CD4-positive, alpha-beta memory T cell (primary cell): ENCODE measurements at regions not wholly inside any gene's neighbourhood (a gene's known extent, or its start where the extent isn't known, plus 50 kb on each side); places are given as distances from the start of the nearest gene placed in this dataset.

Experiments
- CTCF ChIA-PET: fragments of 350-600 bp; sonication (Branson Sonifier 250); formaldehyde crosslinking; loops from one replicate; lab custom pipeline; 2021; ENCODE audit warnings: inconsistent platforms; ENCODE audit not compliant: partially characterized antibody; lab: Charles Lee
- POLR2A ChIA-PET: fragments of 350-600 bp; sonication (Branson Sonifier 250); formaldehyde crosslinking; loops from one replicate; lab custom pipeline; 2021; ENCODE audit not compliant: partially characterized antibody; lab: Charles Lee
- DNase-seq, 5 donors: peaks; one replicate each; pipeline versions ENCODE4 v3.0.0 to v3.0.0-alpha.2; 2020 to 2022; ENCODE audit warnings: mixed read lengths in 1 of 5
- H3K27ac ChIP-seq: one replicate; pipeline ENCODE4 v1.7.0; 2013; ENCODE audit warnings: low read depth, low read length
- H3K27me3 ChIP-seq: 2 replicates; pipeline ENCODE4 v1.7.0; 2013; ENCODE audit warnings: mild to moderate bottlenecking, low read length, moderate library complexity; ENCODE audit not compliant: insufficient read depth
- H3K36me3 ChIP-seq: 2 replicates; pipeline ENCODE4 v1.7.0; 2013; ENCODE audit warnings: mild to moderate bottlenecking, low read length, moderate library complexity; ENCODE audit not compliant: insufficient read depth
- H3K4me1 ChIP-seq: 2 replicates; pipeline ENCODE4 v1.7.0; 2013; ENCODE audit warnings: mild to moderate bottlenecking, low read length, moderate library complexity; ENCODE audit not compliant: insufficient read depth
- H3K4me3 ChIP-seq, 2 donors: one replicate each; pipeline ENCODE4 v1.7.0; 2013; ENCODE audit warnings: low read length in 2 of 2, mild to moderate bottlenecking in 1 of 2
- H3K9me3 ChIP-seq, 2 donors: one replicate each; pipeline ENCODE4 v1.7.0; 2013; ENCODE audit warnings: low read length in 2 of 2, control low read depth in 1 of 2; ENCODE audit not compliant: control insufficient read depth in 1 of 2
- H3K27ac Mint-ChIP-seq, 7 donors: one replicate each; pipeline ENCODE4 v1.8.0; 2020 to 2021; ENCODE audit warnings: mixed read lengths in 7 of 7, mild to moderate bottlenecking in 6 of 7, inconsistent platforms in 3 of 7, moderate library complexity in 3 of 7
- H3K27me3 Mint-ChIP-seq, 2 donors: one replicate each; pipeline ENCODE4 v1.8.0; 2020 to 2021; ENCODE audit warnings: mixed read lengths in 2 of 2
- H3K36me3 Mint-ChIP-seq, 2 donors: one replicate each; pipeline ENCODE4 v1.8.0; 2020 to 2021; ENCODE audit warnings: mixed read lengths in 2 of 2, inconsistent platforms in 1 of 2, mild to moderate bottlenecking in 1 of 2
- H3K4me1 Mint-ChIP-seq, 4 donors: one replicate each; pipeline ENCODE4 v1.8.0; 2020 to 2021; ENCODE audit warnings: mixed read lengths in 4 of 4, mild to moderate bottlenecking in 1 of 4
- H3K4me3 Mint-ChIP-seq, 8 donors: one replicate each; pipeline ENCODE4 v1.8.0; 2020 to 2021; ENCODE audit warnings: mixed read lengths in 8 of 8, mild to moderate bottlenecking in 7 of 8, moderate library complexity in 6 of 8, inconsistent platforms in 3 of 8
- H3K9me3 Mint-ChIP-seq, 8 donors: one replicate each; pipeline ENCODE4 v1.8.0; 2020 to 2021; ENCODE audit warnings: mixed read lengths in 8 of 8, mild to moderate bottlenecking in 5 of 8, inconsistent platforms in 3 of 8, moderate library complexity in 1 of 8
- intact Hi-C: fragments of 100-400 bp; cut with micrococcal nuclease; formaldehyde crosslinking; loops from one replicate; pipeline ENCODE4 v1.15.1; 2023

DNA sequence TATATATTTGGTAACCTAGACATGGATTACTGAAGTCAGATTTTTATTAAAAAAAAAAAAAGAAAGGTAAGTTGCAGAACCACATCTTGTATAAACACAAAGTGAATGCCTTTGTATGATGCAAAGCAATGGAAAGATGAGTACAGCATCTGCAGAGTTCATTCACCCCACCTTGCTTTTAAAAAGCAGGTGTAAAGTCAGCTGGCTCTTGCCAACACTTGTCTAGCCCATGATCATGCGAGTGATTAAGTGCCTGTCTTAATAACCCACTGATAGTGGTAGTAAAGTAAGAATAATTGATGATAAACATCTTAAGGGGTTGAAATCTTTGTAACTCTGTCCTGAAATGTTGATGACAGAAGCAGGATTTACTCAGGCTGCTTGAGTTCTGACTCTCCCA, 710.4 kb downstream of the EFNB2 start:
- H3K4me3 Mint-ChIP-seq: no peak overlapping the region
- intact Hi-C loops: no loop called here
- H3K27ac Mint-ChIP-seq: no peak overlapping the region
- no peaks in the 10 kb centered on the region for H3K27me3 Mint-ChIP-seq
- Histone ChIP-seq H3K27me3 (no peaks in the 10 kb centered on the region), H3K4me3 (no peak overlapping the region), H3K36me3 (no peaks in the 10 kb centered on the region), H3K27ac (no peak overlapping the region), H3K4me1 (no peaks in the 10 kb centered on the region), H3K9me3 (no peaks in the 10 kb centered on the region)
- H3K36me3 Mint-ChIP-seq: no peaks in the 10 kb centered on the region
- no peak for DNase-seq
- peaks cover 0 to 8% (median 3%) of the 10 kb centered on the region in 8 donors for H3K9me3 Mint-ChIP-seq
- POLR2A ChIA-PET: no interaction called here
- CTCF ChIA-PET: no interaction called here
- no peaks in the 10 kb centered on the region for H3K4me1 Mint-ChIP-seq

DNA sequence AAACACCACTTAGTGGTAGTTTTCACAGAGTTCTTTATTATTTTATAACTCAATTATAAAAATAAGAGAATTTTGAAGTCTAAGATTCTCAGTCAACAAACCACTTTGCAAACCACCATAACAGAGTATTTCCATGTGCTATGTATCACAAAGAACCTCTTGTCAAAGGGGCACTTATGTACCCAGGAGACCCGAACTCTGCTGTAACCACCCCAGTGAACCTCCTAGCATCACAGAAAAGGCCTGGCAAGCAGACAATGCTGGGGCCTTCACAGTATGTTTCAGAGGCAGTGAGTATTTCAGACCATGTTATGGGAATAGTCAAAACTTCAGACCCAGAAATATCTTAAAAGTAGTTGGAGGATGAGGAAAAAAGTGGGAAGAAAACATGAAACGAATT, 714.1 kb downstream of the EFNB2 start:
- Histone ChIP-seq H3K36me3 (no peaks in the 10 kb centered on the region), H3K4me1 (no peaks in the 10 kb centered on the region), H3K9me3 (no peaks in the 10 kb centered on the region), H3K27ac (no peak overlapping the region), H3K27me3 (no peaks in the 10 kb centered on the region), H3K4me3 (no peak overlapping the region)
- no peak overlapping the region for H3K27ac Mint-ChIP-seq
- ChIA-PET CTCF (no interaction called here), POLR2A (no interaction called here)
- H3K9me3 Mint-ChIP-seq: peaks cover 0 to 3% (median 0%) of the 10 kb centered on the region in 8 donors
- H3K4me3 Mint-ChIP-seq: no peak overlapping the region
- no peaks in the 10 kb centered on the region for H3K27me3 Mint-ChIP-seq
- DNase-seq: no peak
- no peaks in the 10 kb centered on the region for H3K36me3 Mint-ChIP-seq
- intact Hi-C loops: no loop called here
- H3K4me1 Mint-ChIP-seq: no peaks in the 10 kb centered on the region

DNA sequence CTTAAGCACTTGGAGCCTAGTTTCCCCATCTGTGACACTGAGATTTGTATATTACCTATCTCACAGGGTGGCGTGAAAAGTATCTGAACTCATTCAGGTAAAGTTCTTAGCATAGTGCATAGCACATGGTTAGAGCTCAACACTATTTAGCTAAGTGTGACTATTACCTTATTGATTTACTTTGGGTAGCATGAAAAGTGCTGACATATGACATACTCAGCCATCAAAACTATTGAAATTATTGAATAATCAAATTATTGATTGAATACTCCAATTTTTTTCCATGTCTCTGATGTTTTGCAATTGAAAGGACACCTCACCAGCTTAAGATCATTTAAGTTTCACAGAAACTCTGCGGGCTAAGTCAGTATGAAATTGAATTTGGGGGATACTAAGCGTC, 715.0 kb downstream of the EFNB2 start:
- no peaks in the 10 kb centered on the region for H3K4me1 Mint-ChIP-seq
- ChIA-PET POLR2A (no interaction called here), CTCF (no interaction called here)
- no peak for DNase-seq
- no peaks in the 10 kb centered on the region for H3K36me3 Mint-ChIP-seq
- Histone ChIP-seq H3K36me3 (no peaks in the 10 kb centered on the region), H3K27ac (no peak overlapping the region), H3K9me3 (no peaks in the 10 kb centered on the region), H3K4me3 (no peak overlapping the region), H3K4me1 (no peaks in the 10 kb centered on the region), H3K27me3 (no peaks in the 10 kb centered on the region)
- H3K4me3 Mint-ChIP-seq: no peak overlapping the region
- no peaks in the 10 kb centered on the region for H3K27me3 Mint-ChIP-seq
- no peak overlapping the region for H3K27ac Mint-ChIP-seq
- peaks cover 0 to 3% (median 0%) of the 10 kb centered on the region in 8 donors for H3K9me3 Mint-ChIP-seq
- intact Hi-C loops: no loop called here

DNA sequence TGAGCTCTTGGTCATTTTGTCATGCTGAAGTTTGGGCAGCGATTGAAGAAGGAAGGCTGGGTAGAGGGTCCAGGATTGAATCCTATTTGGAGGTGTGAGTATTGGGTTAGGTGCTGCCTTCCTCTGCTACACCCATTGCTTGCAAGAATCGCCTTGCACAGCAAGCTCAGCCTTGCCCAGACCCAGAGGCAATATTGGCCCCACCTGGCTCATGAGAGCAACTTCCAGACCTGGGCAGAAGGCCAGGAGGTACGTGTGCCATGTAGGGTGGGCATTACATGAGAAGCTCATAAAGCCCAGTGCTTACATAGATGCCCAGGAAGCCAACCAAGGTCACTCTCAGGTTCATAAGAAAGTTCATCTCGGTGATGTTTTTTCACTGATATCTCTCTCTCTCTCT, 718.0 kb downstream of the EFNB2 start:
- intact Hi-C loops: no loop called here
- Mint-ChIP-seq H3K4me1 (no peaks in the 10 kb centered on the region), H3K36me3 (no peaks in the 10 kb centered on the region), H3K27me3 (no peaks in the 10 kb centered on the region), H3K9me3 (peaks cover 0 to 2% (median 0%) of the 10 kb centered on the region in 8 donors), H3K4me3 (no peak overlapping the region), H3K27ac (no peak overlapping the region)
- ChIA-PET CTCF (no interaction called here), POLR2A (no interaction called here)
- no peak overlapping the region for H3K4me3 ChIP-seq
- H3K36me3 ChIP-seq: no peaks in the 10 kb centered on the region
- H3K27ac ChIP-seq: no peak overlapping the region
- no peaks in the 10 kb centered on the region for H3K9me3 ChIP-seq
- DNase-seq: no peak
- H3K27me3 ChIP-seq: no peaks in the 10 kb centered on the region
- H3K4me1 ChIP-seq: no peaks in the 10 kb centered on the region

DNA sequence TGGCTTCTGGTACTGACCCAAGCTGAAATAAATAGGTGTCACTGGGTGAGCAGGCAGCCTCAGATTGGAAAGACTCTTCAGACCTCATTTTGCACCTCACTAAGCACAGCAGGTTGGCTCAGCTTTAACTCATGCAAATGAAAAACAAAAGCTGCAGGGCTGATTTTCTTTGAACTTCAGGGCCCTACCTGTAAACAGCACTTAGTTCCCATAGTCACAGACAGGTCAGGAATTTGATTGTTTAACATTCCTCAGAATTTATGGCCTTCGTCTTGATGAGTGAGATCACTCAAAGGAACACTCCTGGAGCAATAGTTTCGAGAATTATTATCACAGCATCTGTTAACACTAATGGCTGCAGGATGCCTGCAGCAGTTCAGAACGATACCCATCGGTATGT, 718.5 kb downstream of the EFNB2 start:
- Mint-ChIP-seq H3K4me3 (no peak overlapping the region), H3K27ac (no peak overlapping the region), H3K36me3 (no peaks in the 10 kb centered on the region), H3K9me3 (peaks cover 0 to 2% (median 0%) of the 10 kb centered on the region in 8 donors), H3K27me3 (no peaks in the 10 kb centered on the region), H3K4me1 (no peaks in the 10 kb centered on the region)
- no peak overlapping the region for H3K27ac ChIP-seq
- DNase-seq: no peak
- no peaks in the 10 kb centered on the region for H3K27me3 ChIP-seq
- POLR2A ChIA-PET: no interaction called here
- no peaks in the 10 kb centered on the region for H3K4me1 ChIP-seq
- intact Hi-C loops: no loop called here
- H3K9me3 ChIP-seq: no peaks in the 10 kb centered on the region
- no peak overlapping the region for H3K4me3 ChIP-seq
- no peaks in the 10 kb centered on the region for H3K36me3 ChIP-seq
- CTCF ChIA-PET: no interaction called here

DNA sequence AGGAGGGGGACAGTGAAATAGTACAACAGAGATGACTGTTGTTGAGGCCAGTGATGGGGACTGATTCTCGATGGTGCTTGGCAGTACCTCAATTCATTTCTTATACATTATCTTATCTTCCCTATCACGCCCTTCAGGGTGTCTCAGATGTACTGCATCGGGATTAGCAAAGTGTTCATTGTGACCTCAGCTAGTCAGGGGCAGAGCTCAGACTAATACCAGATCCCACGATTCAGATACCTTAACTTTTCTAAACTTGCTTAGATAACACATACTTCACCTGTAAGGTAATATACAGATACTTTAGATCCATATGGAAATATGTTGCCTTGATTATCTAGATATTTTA, 720.6 kb downstream of the EFNB2 start:
- Histone ChIP-seq H3K4me1 (no peaks in the 10 kb centered on the region), H3K9me3 (no peaks in the 10 kb centered on the region), H3K36me3 (no peaks in the 10 kb centered on the region), H3K4me3 (no peak overlapping the region), H3K27ac (no peak overlapping the region), H3K27me3 (no peaks in the 10 kb centered on the region)
- no peak for DNase-seq
- Mint-ChIP-seq H3K36me3 (no peaks in the 10 kb centered on the region), H3K4me3 (no peak overlapping the region), H3K4me1 (no peaks in the 10 kb centered on the region), H3K27me3 (no peaks in the 10 kb centered on the region), H3K9me3 (peaks cover 0 to 2% (median 0%) of the 10 kb centered on the region in 8 donors), H3K27ac (no peak overlapping the region)
- POLR2A ChIA-PET: no interaction called here
- CTCF ChIA-PET: no interaction called here
- intact Hi-C loops: no loop called here

DNA sequence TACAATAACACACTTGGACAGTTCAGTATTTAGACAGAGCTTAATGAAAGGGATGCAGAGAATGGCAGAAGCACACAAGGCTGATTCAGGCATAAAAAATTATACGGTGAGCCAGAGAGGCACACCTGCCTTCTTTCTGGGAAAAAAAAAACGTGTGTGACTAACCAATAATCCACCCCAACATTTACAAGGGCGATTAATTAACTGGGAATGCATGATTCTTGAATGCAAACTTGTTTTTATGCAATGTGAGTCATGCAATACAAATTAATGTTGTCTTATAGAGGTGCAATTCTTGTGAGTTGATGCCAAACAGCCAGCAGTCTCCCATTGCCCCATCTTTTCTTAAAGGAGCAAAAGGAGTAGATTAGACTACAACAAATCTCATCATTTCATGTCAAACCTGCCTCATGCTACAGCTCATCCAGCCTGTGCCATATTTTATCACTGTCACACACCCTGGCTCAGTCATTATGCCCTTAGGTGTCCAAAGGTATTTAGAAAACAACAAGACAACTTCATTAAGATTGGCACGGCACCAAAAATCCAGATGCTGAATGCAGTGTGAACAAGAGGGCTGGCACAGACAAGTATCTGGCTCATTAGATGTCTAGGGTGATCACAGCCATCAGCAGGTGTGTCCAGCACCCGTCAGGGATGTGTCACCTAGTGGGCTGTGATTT, 721.1 kb downstream of the EFNB2 start:
- Mint-ChIP-seq H3K9me3 (peaks cover 0 to 6% (median 0%) of the 10 kb centered on the region in 8 donors), H3K36me3 (no peaks in the 10 kb centered on the region), H3K27me3 (no peaks in the 10 kb centered on the region), H3K4me1 (no peaks in the 10 kb centered on the region), H3K27ac (no peak overlapping the region), H3K4me3 (no peak overlapping the region)
- Histone ChIP-seq H3K27ac (no peak overlapping the region), H3K27me3 (no peaks in the 10 kb centered on the region), H3K4me1 (no peaks in the 10 kb centered on the region), H3K4me3 (no peak overlapping the region), H3K36me3 (no peaks in the 10 kb centered on the region), H3K9me3 (no peaks in the 10 kb centered on the region)
- no peak for DNase-seq
- ChIA-PET POLR2A (no interaction called here), CTCF (no interaction called here)
- intact Hi-C loops: no loop called here

DNA sequence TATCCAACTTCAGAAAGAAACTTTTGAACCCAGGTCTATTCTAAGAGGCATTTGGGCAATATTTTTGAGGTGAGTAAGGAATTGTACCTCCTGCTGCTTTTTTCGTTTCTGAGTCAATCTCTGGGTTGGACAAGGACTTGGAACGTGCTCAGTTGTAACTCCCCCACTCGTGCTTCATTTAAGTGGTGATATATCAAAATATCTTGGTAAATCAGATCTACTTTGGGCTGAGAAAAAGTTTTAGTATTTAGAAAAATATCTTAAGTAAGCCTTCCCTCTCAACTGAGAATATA, 728.9 kb downstream of the EFNB2 start:
- H3K27ac Mint-ChIP-seq: no peak overlapping the region
- Histone ChIP-seq H3K27ac (no peak overlapping the region), H3K4me1 (no peaks in the 10 kb centered on the region), H3K36me3 (no peaks in the 10 kb centered on the region), H3K4me3 (no peak overlapping the region), H3K9me3 (no peaks in the 10 kb centered on the region), H3K27me3 (no peaks in the 10 kb centered on the region)
- no peaks in the 10 kb centered on the region for H3K27me3 Mint-ChIP-seq
- ChIA-PET CTCF (no interaction called here), POLR2A (no interaction called here)
- intact Hi-C loops: no loop called here
- H3K4me3 Mint-ChIP-seq: no peak overlapping the region
- H3K4me1 Mint-ChIP-seq: no peaks in the 10 kb centered on the region
- DNase-seq: no peak
- H3K36me3 Mint-ChIP-seq: no peaks in the 10 kb centered on the region
- peaks cover 0 to 8% (median 2%) of the 10 kb centered on the region in 8 donors for H3K9me3 Mint-ChIP-seq
